ENCODE measurements at regions not wholly inside any gene's neighbourhood (a gene's known extent, or its start where the extent isn't known, plus 50 kb on each side); places are given as distances from the start of the nearest gene placed in this dataset.

DNA sequence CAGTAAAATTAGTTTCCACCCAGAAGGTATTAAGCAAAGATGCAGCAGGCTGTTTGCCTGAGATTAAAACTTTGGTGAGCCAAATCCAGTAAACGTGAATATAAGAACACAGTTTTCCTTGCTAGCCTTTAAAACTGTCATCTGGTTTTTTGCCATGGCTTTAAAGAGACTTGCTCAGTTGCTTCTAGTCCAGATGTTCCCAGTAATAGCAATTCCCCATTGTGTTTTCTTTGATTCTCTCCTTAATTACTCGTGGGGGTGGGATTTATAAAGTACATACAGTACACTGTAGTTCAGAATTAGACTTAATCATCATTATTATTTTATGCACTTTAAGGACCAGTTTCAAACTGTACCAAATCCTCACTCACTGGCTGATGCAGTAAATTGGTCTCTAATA is 303.5 kb upstream of the ZNF804A start:
- Mint-ChIP-seq H3K4me1 (ENCODE audit: unreplicated experiment) (no peaks in the 10 kb centered on the region), H3K36me3 (no peaks in the 10 kb centered on the region), H3K27me3 (no peaks in the 10 kb centered on the region), H3K4me3 (no peak overlapping the region), H3K9me3 (no peaks in the 10 kb centered on the region), H3K27ac (no peak overlapping the region)
- DNase-seq (ENCODE audit: extremely low spot score, unreplicated experiment): no peak
- TF ChIP-seq, protein P1, sequence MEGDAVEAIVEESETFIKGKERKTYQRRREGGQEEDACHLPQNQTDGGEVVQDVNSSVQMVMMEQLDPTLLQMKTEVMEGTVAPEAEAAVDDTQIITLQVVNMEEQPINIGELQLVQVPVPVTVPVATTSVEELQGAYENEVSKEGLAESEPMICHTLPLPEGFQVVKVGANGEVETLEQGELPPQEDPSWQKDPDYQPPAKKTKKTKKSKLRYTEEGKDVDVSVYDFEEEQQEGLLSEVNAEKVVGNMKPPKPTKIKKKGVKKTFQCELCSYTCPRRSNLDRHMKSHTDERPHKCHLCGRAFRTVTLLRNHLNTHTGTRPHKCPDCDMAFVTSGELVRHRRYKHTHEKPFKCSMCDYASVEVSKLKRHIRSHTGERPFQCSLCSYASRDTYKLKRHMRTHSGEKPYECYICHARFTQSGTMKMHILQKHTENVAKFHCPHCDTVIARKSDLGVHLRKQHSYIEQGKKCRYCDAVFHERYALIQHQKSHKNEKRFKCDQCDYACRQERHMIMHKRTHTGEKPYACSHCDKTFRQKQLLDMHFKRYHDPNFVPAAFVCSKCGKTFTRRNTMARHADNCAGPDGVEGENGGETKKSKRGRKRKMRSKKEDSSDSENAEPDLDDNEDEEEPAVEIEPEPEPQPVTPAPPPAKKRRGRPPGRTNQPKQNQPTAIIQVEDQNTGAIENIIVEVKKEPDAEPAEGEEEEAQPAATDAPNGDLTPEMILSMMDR (conservative IDR thresholded peaks at IDR 0.05): no peak

DNA sequence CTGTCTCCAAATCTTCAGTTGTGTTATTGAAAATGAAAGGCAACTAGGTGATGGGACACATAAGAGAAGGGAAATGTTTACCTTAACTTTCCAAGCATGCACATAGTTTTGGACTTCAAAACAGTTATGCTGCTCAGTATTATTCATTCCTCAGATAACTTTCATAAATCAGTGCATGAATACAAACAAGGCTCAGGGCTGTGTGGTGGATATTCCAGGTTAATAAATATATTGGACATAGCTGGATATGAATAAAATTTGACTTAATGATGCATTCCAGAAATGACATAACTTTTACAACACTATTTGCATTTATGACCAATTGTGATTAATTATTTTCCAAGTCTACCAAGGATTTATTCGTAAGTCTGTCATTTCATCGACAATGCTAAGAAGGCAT is 301.2 kb upstream of the ZNF804A start:
- H3K4me3 Mint-ChIP-seq: no peak overlapping the region
- TF ChIP-seq, protein P1 (conservative IDR thresholded peaks at IDR 0.05): no peak
- H3K27me3 Mint-ChIP-seq: no peaks in the 10 kb centered on the region
- no peaks in the 10 kb centered on the region for H3K4me1 Mint-ChIP-seq (ENCODE audit: unreplicated experiment)
- no peak overlapping the region for H3K27ac Mint-ChIP-seq
- no peaks in the 10 kb centered on the region for H3K36me3 Mint-ChIP-seq
- no peak for DNase-seq (ENCODE audit: extremely low spot score, unreplicated experiment)
- no peaks in the 10 kb centered on the region for H3K9me3 Mint-ChIP-seq

DNA sequence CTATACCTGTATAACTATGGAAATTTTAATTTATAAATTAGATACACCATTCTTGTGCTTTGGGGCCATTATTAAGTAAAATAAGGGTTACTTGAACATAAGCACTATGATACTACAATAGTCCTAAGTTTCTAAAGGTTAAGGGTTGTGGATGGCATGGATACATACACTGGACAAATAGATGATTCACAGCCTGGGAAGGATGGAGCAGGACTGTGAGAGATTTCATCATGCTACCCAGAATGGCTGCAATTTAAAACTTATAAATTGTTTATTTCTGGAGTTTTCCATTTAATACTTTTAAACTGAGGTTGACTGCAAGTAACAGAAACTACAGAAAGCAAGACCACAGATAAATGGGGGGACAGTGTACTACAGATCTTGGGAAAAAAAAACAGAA is 295.8 kb upstream of the ZNF804A start:
- Mint-ChIP-seq H3K36me3 (no peaks in the 10 kb centered on the region), H3K4me3 (no peak overlapping the region), H3K27ac (no peak overlapping the region), H3K4me1 (ENCODE audit: unreplicated experiment) (no peaks in the 10 kb centered on the region), H3K9me3 (no peaks in the 10 kb centered on the region), H3K27me3 (no peaks in the 10 kb centered on the region)
- TF ChIP-seq, protein P1 (conservative IDR thresholded peaks at IDR 0.05): no peak
- DNase-seq (ENCODE audit: extremely low spot score, unreplicated experiment): no peak

DNA sequence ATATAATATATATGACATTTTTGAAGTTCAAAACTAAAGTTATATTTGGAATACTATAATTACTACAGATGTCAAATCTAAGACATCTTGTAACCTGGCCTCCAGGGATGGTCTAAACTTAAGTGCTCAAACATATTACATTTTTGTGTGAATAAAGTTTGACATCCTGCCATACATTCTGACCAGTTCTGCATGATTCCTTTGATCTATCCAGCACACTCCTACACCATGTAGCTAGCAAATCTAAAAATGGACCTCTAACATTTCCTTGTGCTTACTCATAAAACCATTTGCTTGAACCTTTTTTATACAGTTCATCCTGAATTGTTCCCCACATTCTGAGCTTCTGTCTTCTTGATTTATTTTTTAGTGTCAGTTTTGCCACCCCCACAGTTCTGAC is 294.3 kb upstream of the ZNF804A start:
- Mint-ChIP-seq H3K4me3 (no peak overlapping the region), H3K9me3 (no peaks in the 10 kb centered on the region), H3K4me1 (ENCODE audit: unreplicated experiment) (no peaks in the 10 kb centered on the region), H3K27ac (no peak overlapping the region), H3K27me3 (no peaks in the 10 kb centered on the region), H3K36me3 (no peaks in the 10 kb centered on the region)
- TF ChIP-seq, protein P1 (conservative IDR thresholded peaks at IDR 0.05): no peak
- no peak for DNase-seq (ENCODE audit: extremely low spot score, unreplicated experiment)

DNA sequence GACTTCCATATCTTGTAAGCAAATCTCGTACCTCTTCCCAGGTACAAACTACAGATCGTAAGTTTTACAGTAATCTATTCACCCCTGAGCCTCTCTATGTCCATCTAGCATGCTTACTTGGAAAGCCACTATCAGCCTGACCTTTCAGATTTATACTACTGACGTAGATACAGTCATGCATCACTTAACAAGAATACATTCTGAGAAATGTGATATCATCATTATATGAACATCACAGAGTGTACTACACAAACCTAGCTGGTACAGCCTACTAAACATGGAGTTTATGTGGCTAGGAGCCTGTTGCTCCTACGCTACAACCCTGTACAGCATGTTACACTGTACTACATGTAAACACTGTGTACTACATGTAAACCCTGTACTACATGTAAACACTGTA is 293.2 kb upstream of the ZNF804A start:
- no peaks in the 10 kb centered on the region for H3K27me3 Mint-ChIP-seq

More for the DNA sequence above, 293.2 kb upstream of the ZNF804A start:
- Mint-ChIP-seq H3K9me3 (no peaks in the 10 kb centered on the region), H3K27ac (no peak overlapping the region), H3K4me1 (ENCODE audit: unreplicated experiment) (no peaks in the 10 kb centered on the region), H3K4me3 (no peak overlapping the region), H3K36me3 (no peaks in the 10 kb centered on the region)
- TF ChIP-seq, protein P1 (conservative IDR thresholded peaks at IDR 0.05): no peak
- no peak for DNase-seq (ENCODE audit: extremely low spot score, unreplicated experiment)

All from type B pancreatic cell (in vitro differentiated cells).